T-cell (primary cell): ENCODE measurements at regions not wholly inside any gene's neighbourhood (a gene's known extent, or its start where the extent isn't known, plus 50 kb on each side); places are given as distances from the start of the nearest gene placed in this dataset.

ENCODE experiments used
- ATAC-seq, 4 experiments: fragments of 200-7000 bp in 3 of 4; fragments of 150-1000 bp in 1 of 4; cut with Tn5 transposase; replicated peaks in 1 of 4; 1 replicate in 3 of 4; 2 replicates in 1 of 4; pipeline ENCODE4 v1.10.0; 2021; ENCODE audit warnings: moderate library complexity in 3 of 4, mild to moderate bottlenecking in 2 of 4, moderate number of reproducible peaks in 1 of 4
- CTCF ChIA-PET, 2 donors: fragments of 300-600 bp; sonication (Branson Sonifier 250); formaldehyde crosslinking; loops; one replicate each; lab custom pipeline; 2022; ENCODE audit warnings: antibody characterized with exemption in 2 of 2; lab: Charles Lee
- POLR2A ChIA-PET, 2 donors: fragments of 300-600 bp; sonication (Branson Sonifier 250); formaldehyde crosslinking; loops; one replicate each; lab custom pipeline; 2022; ENCODE audit warnings: antibody characterized with exemption in 2 of 2; lab: Charles Lee
- DNase-seq, 35 experiments: peaks; one replicate each; pipeline versions ENCODE4 v3.0.0 to v3.0.0-alpha.2; 2013 to 2023
- H3K27ac ChIP-seq: one replicate; pipeline ENCODE4 v1.5.1; 2013; ENCODE audit warnings: low read length
- H3K27me3 ChIP-seq, 2 experiments: replicated peaks in 1 of 2; 1 replicate in 1 of 2; 2 replicates in 1 of 2; pipeline versions ENCODE4 v1.6.1 to v1.7.0; 2013; ENCODE audit warnings: low read length in 1 of 2, mixed read lengths in 1 of 2; ENCODE audit not compliant: control insufficient read depth in 2 of 2, insufficient read depth in 2 of 2; ENCODE audit errors: extremely low read depth in 1 of 2
- H3K36me3 ChIP-seq, 2 donors: 1 replicate in 1 of 2; 2 replicates in 1 of 2; pipeline versions ENCODE4 v1.6.1 to v1.7.0; 2013; ENCODE audit warnings: low read length in 1 of 2; ENCODE audit not compliant: control insufficient read depth in 2 of 2, insufficient read depth in 1 of 2; ENCODE audit errors: extremely low read depth in 1 of 2
- H3K4me1 ChIP-seq, 2 experiments: 1 replicate in 1 of 2; 2 replicates in 1 of 2; pipeline versions ENCODE4 v1.6.1 to v1.7.0; 2013; ENCODE audit warnings: low read length in 2 of 2, mixed read lengths in 1 of 2; ENCODE audit not compliant: insufficient read depth in 2 of 2, control insufficient read depth in 1 of 2; ENCODE audit errors: extremely low read depth in 1 of 2
- H3K4me3 ChIP-seq, 2 donors: 1 replicate in 1 of 2; 2 replicates in 1 of 2; pipeline versions ENCODE4 v1.5.1 to v1.7.0; 2013; ENCODE audit warnings: mild to moderate bottlenecking in 2 of 2, low read length in 1 of 2, moderate library complexity in 1 of 2; ENCODE audit not compliant: control insufficient read depth in 1 of 2; ENCODE audit errors: extremely low read depth in 1 of 2
- H3K9me3 ChIP-seq: 2 replicates; pipeline ENCODE4 v1.7.0; 2013
- H3K27ac Mint-ChIP-seq, 2 donors: one replicate each; pipeline ENCODE4 v1.8.0; 2020 to 2021; ENCODE audit warnings: mild to moderate bottlenecking in 2 of 2, mixed read lengths in 2 of 2
- H3K27me3 Mint-ChIP-seq, 2 donors: one replicate each; pipeline ENCODE4 v1.8.0; 2021 to 2022; ENCODE audit warnings: mixed read lengths in 2 of 2
- H3K36me3 Mint-ChIP-seq: one replicate; pipeline ENCODE4 v1.8.0; 2021; ENCODE audit warnings: mixed read lengths
- H3K4me1 Mint-ChIP-seq, 3 donors: one replicate each; pipeline ENCODE4 v1.8.0; 2020 to 2022; ENCODE audit warnings: mixed read lengths in 3 of 3, mild to moderate bottlenecking in 1 of 3
- H3K4me3 Mint-ChIP-seq, 3 donors: one replicate each; pipeline ENCODE4 v1.8.0; 2020 to 2022; ENCODE audit warnings: mild to moderate bottlenecking in 3 of 3, mixed read lengths in 3 of 3, moderate library complexity in 3 of 3
- H3K9me3 Mint-ChIP-seq, 3 donors: one replicate each; pipeline ENCODE4 v1.8.0; 2020 to 2022; ENCODE audit warnings: mixed read lengths in 3 of 3
- WGBS: methylation state at CpG from one replicate; pipeline ENCODE4 v1.1.5; 2013; ENCODE audit warnings: missing lambda C conversion rate; ENCODE audit not compliant: insufficient coverage; 5-methylcytosine and 5-hydroxymethylcytosine counted together

DNA sequence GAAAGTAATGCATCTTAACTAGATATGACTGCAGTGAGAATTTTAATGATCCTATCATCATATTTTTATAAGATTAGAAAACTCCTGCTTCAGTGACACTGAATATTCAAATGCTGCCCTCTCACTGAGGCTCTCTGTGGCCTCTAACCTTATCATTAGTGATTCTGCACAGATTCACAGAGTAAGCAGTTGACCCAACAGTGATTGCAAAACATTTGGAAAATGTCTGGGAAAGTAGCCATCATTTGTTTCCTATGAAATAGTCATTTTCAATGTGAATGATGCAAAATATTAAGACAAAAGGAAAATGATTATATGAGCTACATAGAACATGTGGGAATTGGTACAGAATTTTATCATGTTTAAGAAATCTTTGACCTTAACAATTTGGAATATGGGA is 210.3 kb downstream of the TBX18 start:
- Mint-ChIP-seq H3K4me1 (no peaks in the 10 kb centered on the region), H3K4me3 (no peak overlapping the region), H3K9me3 (peaks cover 10 to 15% (median 11%) of the 10 kb centered on the region in 3 donors), H3K36me3 (no peaks in the 10 kb centered on the region), H3K27ac (no peak overlapping the region), H3K27me3 (no peaks in the 10 kb centered on the region)
- no peak for DNase-seq
- no peaks in the 10 kb centered on the region for H3K27me3 ChIP-seq
- no peak overlapping the region for H3K4me3 ChIP-seq
- CTCF ChIA-PET, result no interaction called here
- no peaks in the 10 kb centered on the region for H3K4me1 ChIP-seq
- H3K36me3 ChIP-seq, result no peaks in the 10 kb centered on the region
- ATAC-seq, result no peak
- POLR2A ChIA-PET, result no interaction called here
- H3K9me3 ChIP-seq, result no peaks in the 10 kb centered on the region
- no peak overlapping the region for H3K27ac ChIP-seq

DNA sequence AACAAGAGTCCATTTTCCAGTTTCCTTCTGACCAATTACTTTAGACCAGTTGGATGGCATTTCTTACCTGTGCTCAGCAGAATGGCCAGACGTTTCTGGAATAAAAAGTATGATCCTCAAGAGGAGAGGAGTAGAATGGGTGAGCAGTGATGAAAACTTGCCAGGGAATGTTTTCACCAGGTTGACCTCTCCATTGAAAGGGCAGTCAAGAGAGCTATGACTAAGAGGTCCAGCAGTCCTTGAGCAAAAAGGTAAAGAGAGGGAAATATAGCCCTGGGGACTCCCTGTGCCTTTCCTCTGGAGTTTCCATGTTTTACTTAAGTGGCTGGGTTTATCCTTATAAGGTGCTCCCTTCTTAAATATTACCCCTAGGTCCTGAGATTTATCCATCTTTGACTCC is 210.9 kb downstream of the TBX18 start:
- DNase-seq (no peak), ATAC-seq (no peak)
- Mint-ChIP-seq H3K27me3 (no peaks in the 10 kb centered on the region), H3K27ac (no peak overlapping the region), H3K4me1 (no peaks in the 10 kb centered on the region), H3K36me3 (no peaks in the 10 kb centered on the region), H3K4me3 (no peak overlapping the region), H3K9me3 (peaks cover 10 to 15% (median 11%) of the 10 kb centered on the region in 3 donors)
- Histone ChIP-seq H3K4me3 (no peak overlapping the region), H3K9me3 (no peaks in the 10 kb centered on the region), H3K27me3 (no peaks in the 10 kb centered on the region), H3K4me1 (no peaks in the 10 kb centered on the region), H3K27ac (no peak overlapping the region), H3K36me3 (no peaks in the 10 kb centered on the region)
- no CpG with 5 or more reads among the region's 1 CpG for WGBS
- POLR2A ChIA-PET, result no interaction called here
- CTCF ChIA-PET, result no interaction called here

DNA sequence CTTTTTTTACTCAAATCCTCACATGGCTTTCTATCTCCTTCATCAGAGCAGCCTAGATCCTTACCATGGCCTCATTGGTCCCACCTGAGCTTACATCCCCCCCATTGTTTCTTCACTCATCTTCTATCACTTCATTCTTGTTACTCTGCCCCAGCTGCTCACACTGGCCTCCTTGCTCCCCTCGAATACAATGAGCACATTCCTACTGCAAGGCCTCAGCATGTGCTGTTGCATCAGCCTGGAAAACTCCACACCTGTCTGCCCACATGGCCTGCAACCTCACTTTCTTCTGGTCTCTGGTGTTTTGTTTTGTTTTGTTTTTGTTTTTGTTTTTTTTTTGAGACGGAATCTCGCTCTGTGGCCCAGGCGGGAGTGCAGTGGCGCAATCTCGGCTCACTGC is 212.6 kb downstream of the TBX18 start:
- Histone ChIP-seq H3K9me3 (no peaks in the 10 kb centered on the region), H3K4me1 (no peaks in the 10 kb centered on the region), H3K27ac (no peak overlapping the region), H3K36me3 (no peaks in the 10 kb centered on the region), H3K4me3 (no peak overlapping the region), H3K27me3 (no peaks in the 10 kb centered on the region)
- 86% methylated on average over 1 of the region's 6 CpGs for WGBS
- ChIA-PET CTCF (no interaction called here), POLR2A (no interaction called here)
- DNase-seq, result no peak
- H3K27me3 Mint-ChIP-seq, result no peaks in the 10 kb centered on the region
- H3K9me3 Mint-ChIP-seq, result peaks cover 7 to 15% (median 11%) of the 10 kb centered on the region in 3 donors
- ATAC-seq, result no peak
- H3K27ac Mint-ChIP-seq, result no peak overlapping the region
- no peaks in the 10 kb centered on the region for H3K36me3 Mint-ChIP-seq
- no peak overlapping the region for H3K4me3 Mint-ChIP-seq
- H3K4me1 Mint-ChIP-seq, result no peaks in the 10 kb centered on the region

DNA sequence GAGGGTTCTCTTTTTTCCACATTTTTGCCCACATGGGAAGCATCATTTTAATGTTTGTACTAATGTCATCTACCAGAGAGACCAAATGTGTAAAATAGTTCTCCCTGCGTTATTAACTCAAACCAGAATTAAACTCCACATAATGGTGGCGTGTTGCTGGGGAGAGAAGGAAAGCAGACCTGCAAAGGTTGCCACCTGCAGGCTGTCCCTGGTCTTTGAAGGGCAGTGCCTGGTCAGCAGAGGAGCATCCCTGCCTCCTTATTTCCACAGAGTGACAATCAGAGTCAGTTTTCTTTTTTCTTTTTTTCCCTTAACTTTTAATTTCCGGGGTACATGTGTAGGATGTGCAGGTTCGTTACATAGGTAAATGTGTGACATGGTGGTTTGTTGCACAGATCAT is 214.5 kb downstream of the TBX18 start:
- WGBS, result no CpG with 5 or more reads among the region's 4 CpGs
- Mint-ChIP-seq H3K9me3 (peaks cover 7 to 15% (median 11%) of the 10 kb centered on the region in 3 donors), H3K27me3 (no peaks in the 10 kb centered on the region), H3K4me1 (no peaks in the 10 kb centered on the region), H3K4me3 (no peak overlapping the region), H3K36me3 (no peaks in the 10 kb centered on the region), H3K27ac (no peak overlapping the region)
- Histone ChIP-seq H3K9me3 (no peaks in the 10 kb centered on the region), H3K27me3 (no peaks in the 10 kb centered on the region), H3K4me1 (no peaks in the 10 kb centered on the region), H3K27ac (no peak overlapping the region), H3K4me3 (no peak overlapping the region), H3K36me3 (no peaks in the 10 kb centered on the region)
- ChIA-PET POLR2A (no interaction called here), CTCF (no interaction called here)
- DNase-seq, result no peak
- no peak for ATAC-seq

DNA sequence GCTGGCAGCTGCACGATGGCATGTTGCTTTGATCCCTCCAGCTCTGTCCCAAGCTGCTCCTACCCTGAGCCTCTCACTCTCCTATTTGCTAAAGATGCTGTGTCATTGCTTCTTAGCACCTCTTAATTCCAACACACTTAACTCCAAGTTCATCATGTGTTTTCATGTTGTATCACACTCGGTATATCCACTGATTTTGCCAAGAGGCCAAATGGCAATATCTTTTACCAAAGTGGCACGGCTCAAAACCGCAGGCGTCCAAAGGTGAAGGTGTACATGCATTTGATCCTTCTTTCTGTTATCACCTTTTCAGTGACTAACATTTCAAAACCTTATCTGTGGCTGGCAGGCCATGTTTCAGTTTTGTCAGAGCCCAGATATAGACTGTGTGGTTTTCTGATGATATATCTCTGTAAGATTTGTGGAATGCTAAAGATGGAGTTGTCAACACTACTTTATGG is 217.0 kb downstream of the TBX18 start:
- WGBS, result 21% methylated on average over 2 of the region's 5 CpGs
- H3K27me3 Mint-ChIP-seq, result no peaks in the 10 kb centered on the region
- H3K27ac Mint-ChIP-seq, result no peak overlapping the region
- ATAC-seq (no peak), DNase-seq (no peak)
- no peaks in the 10 kb centered on the region for H3K4me1 ChIP-seq
- no peaks in the 10 kb centered on the region for H3K9me3 ChIP-seq
- H3K9me3 Mint-ChIP-seq, result peaks cover 6 to 11% (median 10%) of the 10 kb centered on the region in 3 donors
- no peak overlapping the region for H3K4me3 Mint-ChIP-seq
- H3K36me3 Mint-ChIP-seq, result no peaks in the 10 kb centered on the region
- ChIA-PET CTCF (no interaction called here), POLR2A (no interaction called here)
- H3K4me1 Mint-ChIP-seq, result no peaks in the 10 kb centered on the region
- H3K4me3 ChIP-seq, result no peak overlapping the region
- H3K27ac ChIP-seq, result no peak overlapping the region
- H3K36me3 ChIP-seq, result no peaks in the 10 kb centered on the region
- H3K27me3 ChIP-seq, result no peaks in the 10 kb centered on the region

DNA sequence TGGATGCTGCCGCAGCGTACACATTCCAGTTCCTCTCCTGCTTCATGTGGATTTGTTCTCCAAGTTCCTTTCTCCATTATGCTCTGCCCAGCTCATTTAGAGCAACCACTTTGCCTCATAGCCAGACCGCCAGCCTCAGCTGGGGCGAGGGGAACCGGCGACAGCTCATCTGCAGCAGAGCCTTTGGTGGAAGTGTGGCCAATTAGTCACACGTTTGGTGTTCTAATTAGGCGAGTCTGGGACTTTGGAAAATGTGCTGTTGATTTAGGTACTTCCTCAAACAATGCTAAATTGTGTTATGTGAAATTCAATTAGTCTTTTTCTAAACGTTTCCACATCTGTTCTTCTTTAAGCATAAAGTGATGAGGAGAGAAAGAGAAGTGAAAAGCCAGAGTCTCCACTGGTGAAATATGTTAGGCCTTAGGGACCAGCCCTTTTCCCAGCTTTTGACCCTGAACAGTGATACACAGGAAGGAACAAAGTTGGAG is 217.9 kb downstream of the TBX18 start:
- Histone ChIP-seq H3K9me3 (no peaks in the 10 kb centered on the region), H3K27ac (no peak overlapping the region), H3K36me3 (no peaks in the 10 kb centered on the region), H3K27me3 (no peaks in the 10 kb centered on the region), H3K4me1 (no peaks in the 10 kb centered on the region), H3K4me3 (no peak overlapping the region)
- CTCF ChIA-PET, result interaction anchor here in 1 of 2 donors (0.5 kb wide), 1 partner anchor 1469 kb away, joined by 7 read pairs; no protein-coding TSS in a partner anchor
- H3K27ac Mint-ChIP-seq, result no peak overlapping the region
- no peaks in the 10 kb centered on the region for H3K4me1 Mint-ChIP-seq
- 76% methylated on average over 8 of the region's 9 CpGs for WGBS
- no peaks in the 10 kb centered on the region for H3K36me3 Mint-ChIP-seq
- ATAC-seq (no peak), DNase-seq (no peak)
- POLR2A ChIA-PET, result no interaction called here
- H3K9me3 Mint-ChIP-seq, result peaks cover 9 to 11% (median 11%) of the 10 kb centered on the region in 3 donors
- no peaks in the 10 kb centered on the region for H3K27me3 Mint-ChIP-seq
- no peak overlapping the region for H3K4me3 Mint-ChIP-seq
